Activated CD4-positive, alpha-beta T cell treated with anti-CD3 and anti-CD28 coated beads, Interleukin-2, amount 50 U/mL, for 24 hours (primary cell): ENCODE measurements at regions not wholly inside any gene's neighbourhood (a gene's known extent, or its start where the extent isn't known, plus 50 kb on each side); places are given as distances from the start of the nearest gene placed in this dataset.

ENCODE experiments used
- DNase-seq, 2 donors: peaks; one replicate each; pipeline ENCODE4 v3.0.0-alpha.2; 2020; ENCODE audit warnings: low read depth in 1 of 2, low spot score in 1 of 2

GRCh38 chr10:90179696-90180407 lies 478.5 kb downstream of the KIF20B start:
- no peak for DNase-seq

GRCh38 chr10:90180886-90181691 lies 479.7 kb downstream of the KIF20B start:
- DNase-seq: no peak

GRCh38 chr10:90192825-90193224 lies 491.4 kb downstream of the KIF20B start:
- no peak for DNase-seq

- DNase-seq: no peak
Measured at GRCh38 chr10:90193240-90193985, 492.0 kb downstream of the KIF20B start.

- DNase-seq: no peak
Measured at GRCh38 chr10:90195288-90195840, 494.0 kb downstream of the KIF20B start.

- no peak for DNase-seq
Measured at GRCh38 chr10:90197766-90198165, 496.4 kb downstream of the KIF20B start.

- no peak for DNase-seq
Measured at GRCh38 chr10:90199093-90199492, 497.7 kb downstream of the KIF20B start.

- DNase-seq: no peak
Measured at GRCh38 chr10:90199513-90199912, 498.1 kb downstream of the KIF20B start.

- DNase-seq: no peak
Measured at GRCh38 chr10:90204131-90204955, 503.0 kb downstream of the KIF20B start.

- DNase-seq: no peak
Measured at GRCh38 chr10:90204956-90205314, 503.5 kb downstream of the KIF20B start.

- no peak for DNase-seq
Measured at GRCh38 chr10:90205340-90205739, 503.9 kb downstream of the KIF20B start.

- DNase-seq: no peak
Measured at GRCh38 chr10:90213346-90213745, 512.0 kb downstream of the KIF20B start.

GRCh38 chr10:90218846-90219245 lies 517.5 kb downstream of the KIF20B start:
- no peak for DNase-seq

GRCh38 chr10:90222372-90222771 lies 521.0 kb downstream of the KIF20B start:
- no peak for DNase-seq

GRCh38 chr10:90222939-90223338 lies 521.5 kb downstream of the KIF20B start:
- DNase-seq: no peak

GRCh38 chr10:90224791-90225566 lies 523.6 kb downstream of the KIF20B start:
- DNase-seq: no peak

GRCh38 chr10:90226517-90226916 lies 525.1 kb downstream of the KIF20B start:
- DNase-seq: no peak

- DNase-seq: peak in 1 of 2 donors; percentile 56
Measured at GRCh38 chr10:90227217-90227656, 525.8 kb downstream of the KIF20B start.

- no peak for DNase-seq
Measured at GRCh38 chr10:90227786-90228185, 526.4 kb downstream of the KIF20B start.

- no peak for DNase-seq
Measured at GRCh38 chr10:90229486-90229885, 528.1 kb downstream of the KIF20B start.
